ENCODE measurements at regions not wholly inside any gene's neighbourhood (a gene's known extent, or its start where the extent isn't known, plus 50 kb on each side); places are given as distances from the start of the nearest gene placed in this dataset.
"Not testable (repeated sequence)": the region's sequence is repeated elsewhere in the genome, so short reads cannot be mapped to it uniquely, and the experiment has no call there.

DNA sequence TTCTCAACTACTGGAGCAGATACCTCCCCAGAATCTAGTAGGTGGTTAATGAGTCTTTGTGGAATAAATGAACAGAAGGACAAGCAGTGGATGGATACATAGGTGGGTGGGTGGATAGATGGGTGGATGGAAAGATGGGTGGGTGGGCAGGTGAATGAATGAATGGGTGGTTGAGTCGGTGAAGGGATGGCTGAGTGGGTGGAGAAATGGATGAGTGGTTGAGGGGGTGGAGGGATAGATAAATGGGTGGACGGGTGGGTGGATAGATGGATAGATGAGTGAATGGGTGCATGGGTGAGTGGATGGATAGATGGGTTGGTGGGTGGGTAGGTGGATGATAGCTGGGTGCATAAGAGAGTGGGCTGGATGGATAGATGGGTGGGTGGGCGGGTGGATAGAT lies 80.6 kb upstream of the CLEC6A start:
- TF ChIP-seq, protein P1, sequence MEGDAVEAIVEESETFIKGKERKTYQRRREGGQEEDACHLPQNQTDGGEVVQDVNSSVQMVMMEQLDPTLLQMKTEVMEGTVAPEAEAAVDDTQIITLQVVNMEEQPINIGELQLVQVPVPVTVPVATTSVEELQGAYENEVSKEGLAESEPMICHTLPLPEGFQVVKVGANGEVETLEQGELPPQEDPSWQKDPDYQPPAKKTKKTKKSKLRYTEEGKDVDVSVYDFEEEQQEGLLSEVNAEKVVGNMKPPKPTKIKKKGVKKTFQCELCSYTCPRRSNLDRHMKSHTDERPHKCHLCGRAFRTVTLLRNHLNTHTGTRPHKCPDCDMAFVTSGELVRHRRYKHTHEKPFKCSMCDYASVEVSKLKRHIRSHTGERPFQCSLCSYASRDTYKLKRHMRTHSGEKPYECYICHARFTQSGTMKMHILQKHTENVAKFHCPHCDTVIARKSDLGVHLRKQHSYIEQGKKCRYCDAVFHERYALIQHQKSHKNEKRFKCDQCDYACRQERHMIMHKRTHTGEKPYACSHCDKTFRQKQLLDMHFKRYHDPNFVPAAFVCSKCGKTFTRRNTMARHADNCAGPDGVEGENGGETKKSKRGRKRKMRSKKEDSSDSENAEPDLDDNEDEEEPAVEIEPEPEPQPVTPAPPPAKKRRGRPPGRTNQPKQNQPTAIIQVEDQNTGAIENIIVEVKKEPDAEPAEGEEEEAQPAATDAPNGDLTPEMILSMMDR (IDR thresholded peaks at IDR 0.05), result not testable (repeated sequence)
- TF ChIP-seq POLR2A, POLR2AphosphoS5 (IDR thresholded peaks at IDR 0.05): not testable (repeated sequence)

Data from prostate gland (tissue), 2 donors.